ENCODE measurements at regions not wholly inside any gene's neighbourhood (a gene's known extent, or its start where the extent isn't known, plus 50 kb on each side); places are given as distances from the start of the nearest gene placed in this dataset.
"Not testable (repeated sequence)": the region's sequence is repeated elsewhere in the genome, so short reads cannot be mapped to it uniquely, and the experiment has no call there.

- no peak for DNase-seq
These were observed 112.1 kb downstream of the COPRS start for GRCh38 chr17:31746884-31747495.

GRCh38 chr17:31745964-31746600 lies 113.0 kb downstream of the COPRS start:
- peak; percentile 7 for DNase-seq

- DNase-seq = no peak
These were observed 114.5 kb downstream of the COPRS start for GRCh38 chr17:31744511-31744951.

- DNase-seq = no peak
These were observed 115.2 kb downstream of the COPRS start for GRCh38 chr17:31743797-31744196.

GRCh38 chr17:31741371-31741770 lies 117.7 kb downstream of the COPRS start:
- DNase-seq = no peak

GRCh38 chr17:31740611-31741082 lies 118.4 kb downstream of the COPRS start:
- no peak for DNase-seq

GRCh38 chr17:31738996-31739699 lies 119.9 kb downstream of the COPRS start:
- DNase-seq = no peak

- no peak for DNase-seq
These were observed 120.6 kb downstream of the COPRS start for GRCh38 chr17:31738488-31738887.

GRCh38 chr17:31738067-31738466 lies 121.0 kb downstream of the COPRS start:
- DNase-seq = no peak

GRCh38 chr17:31736855-31737625 lies 122.0 kb downstream of the COPRS start:
- DNase-seq = no peak

GRCh38 chr17:31733326-31733725 lies 125.7 kb downstream of the COPRS start:
- peak; percentile 3 for DNase-seq

- DNase-seq = not testable (repeated sequence)
These were observed 127.4 kb downstream of the COPRS start for GRCh38 chr17:31731585-31732154.

GRCh38 chr17:31731118-31731517 lies 127.9 kb downstream of the COPRS start:
- no peak for DNase-seq

GRCh38 chr17:31726980-31727427 lies 132.0 kb downstream of the COPRS start:
- no peak for DNase-seq

- no peak for DNase-seq
These were observed 134.4 kb downstream of the COPRS start for GRCh38 chr17:31724619-31725018.

GRCh38 chr17:31724026-31724425 lies 135.0 kb downstream of the COPRS start:
- no peak for DNase-seq

GRCh38 chr17:31722251-31723056 lies 136.6 kb downstream of the COPRS start:
- no peak for DNase-seq

GRCh38 chr17:31721291-31722025 lies 137.6 kb downstream of the COPRS start:
- no peak for DNase-seq

- DNase-seq = not testable (repeated sequence)
These were observed 141.8 kb downstream of the COPRS start for GRCh38 chr17:31717251-31717650.

- no peak for DNase-seq
These were observed 143.6 kb downstream of the COPRS start for GRCh38 chr17:31715446-31715845.

GRCh38 chr17:31704483-31704882 lies 154.6 kb downstream of the COPRS start:
- no peak for DNase-seq
